Gastroesophageal sphincter (tissue), 4 donors: ENCODE measurements at regions not wholly inside any gene's neighbourhood (a gene's known extent, or its start where the extent isn't known, plus 50 kb on each side); places are given as distances from the start of the nearest gene placed in this dataset.

Source experiments
- ATAC-seq: fragments of 150-250 bp; one replicate; pipeline ENCODE4 v1.9.1; 2016; ENCODE audit warnings: mild to moderate bottlenecking, moderate library complexity
- H3K27ac ChIP-seq, 4 donors: fragments of 200-600 bp; sonication (generic) in 3 of 4; 1 replicate in 3 of 4; 2 replicates in 1 of 4; pipeline ENCODE4 v1.5.1; 2016 to 2019
- H3K27me3 ChIP-seq: fragments of 200-600 bp; sonication (generic); one replicate; pipeline ENCODE4 v1.5.1; 2019
- H3K36me3 ChIP-seq, 2 donors: fragments of 200-600 bp; sonication (generic); one replicate each; pipeline ENCODE4 v1.5.1; 2019; ENCODE audit warnings: control low read depth in 1 of 2
- H3K4me1 ChIP-seq, 3 donors: fragments of 200-600 bp; sonication (generic); 1 replicate in 2 of 3; 2 replicates in 1 of 3; pipeline ENCODE4 v1.5.1; 2016 to 2019; ENCODE audit warnings: control low read depth in 2 of 3
- H3K4me3 ChIP-seq, 2 donors: fragments of 200-600 bp; sonication (generic); one replicate each; pipeline ENCODE4 v1.5.1; 2019; ENCODE audit warnings: mild to moderate bottlenecking in 1 of 2, moderate library complexity in 1 of 2
- H3K9me3 ChIP-seq, 3 donors: fragments of 200-600 bp; sonication (generic); one replicate each; pipeline ENCODE4 v1.5.1; 2017 to 2019; ENCODE audit warnings: control low read depth in 2 of 3
- CTCF ChIP-seq, 4 experiments: fragments of 200-600 bp in 2 of 4; fragments of 450-650 bp in 2 of 4; sonication (generic) in 1 of 4; IDR thresholded peaks; one replicate each; pipeline ENCODE4 v1.5.1; 2017 to 2019; ENCODE audit warnings: antibody characterized with exemption in 4 of 4, mild to moderate bottlenecking in 2 of 4, moderate library complexity in 2 of 4
- EP300 ChIP-seq: sonication (generic); formaldehyde crosslinking; IDR thresholded peaks from one replicate; pipeline ENCODE4 v1.6.1; 2017; ENCODE audit warnings: antibody characterized with exemption, mild to moderate bottlenecking
- POLR2A ChIP-seq, 2 donors: fragments of 450-650 bp; IDR thresholded peaks; one replicate each; pipeline ENCODE4 v1.6.1; 2017; ENCODE audit warnings: antibody characterized with exemption in 2 of 2, mild to moderate bottlenecking in 2 of 2, moderate library complexity in 1 of 2
- POLR2AphosphoS5 ChIP-seq: sonication (generic); formaldehyde crosslinking; IDR thresholded peaks from one replicate; pipeline ENCODE4 v1.6.1; 2017; ENCODE audit warnings: antibody characterized with exemption
- WGBS, 2 donors: methylation state at CpG; one replicate each; pipeline ENCODE4 v1.1.5; 2018; ENCODE audit warnings: low coverage in 1 of 2; 5-methylcytosine and 5-hydroxymethylcytosine counted together

DNA sequence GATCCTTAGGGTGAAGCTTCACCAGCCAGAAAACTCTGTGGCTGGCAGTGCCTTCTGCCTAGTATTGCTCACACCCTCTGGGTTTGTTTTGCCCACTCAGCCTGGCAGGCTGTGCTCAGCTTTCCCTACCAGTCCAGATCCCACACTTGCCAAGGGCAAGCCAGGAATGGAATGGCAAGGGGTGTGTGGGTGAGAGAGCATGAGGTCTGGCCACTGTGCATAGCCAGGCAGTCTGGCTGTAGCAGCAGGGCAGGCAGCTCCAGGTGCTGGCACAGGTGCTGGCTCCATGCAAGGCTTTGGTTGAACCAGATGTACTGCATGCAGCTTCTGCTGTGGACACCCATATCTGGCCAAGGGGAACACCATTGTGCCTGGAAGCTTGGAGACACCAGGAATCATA is 1720.3 kb downstream of the HACE1 start:
- Histone ChIP-seq H3K27ac (no peak overlapping the region), H3K9me3 (no peaks in the 10 kb centered on the region), H3K27me3 (no peaks in the 10 kb centered on the region), H3K4me1 (no peaks in the 10 kb centered on the region), H3K36me3 (no peaks in the 10 kb centered on the region), H3K4me3 (no peak overlapping the region)
- no peak for ATAC-seq
- TF ChIP-seq CTCF (IDR thresholded peaks at IDR 0.05) (no peak), POLR2A (IDR thresholded peaks at IDR 0.05) (no peak), EP300 (no peak), POLR2AphosphoS5 (no peak)

DNA sequence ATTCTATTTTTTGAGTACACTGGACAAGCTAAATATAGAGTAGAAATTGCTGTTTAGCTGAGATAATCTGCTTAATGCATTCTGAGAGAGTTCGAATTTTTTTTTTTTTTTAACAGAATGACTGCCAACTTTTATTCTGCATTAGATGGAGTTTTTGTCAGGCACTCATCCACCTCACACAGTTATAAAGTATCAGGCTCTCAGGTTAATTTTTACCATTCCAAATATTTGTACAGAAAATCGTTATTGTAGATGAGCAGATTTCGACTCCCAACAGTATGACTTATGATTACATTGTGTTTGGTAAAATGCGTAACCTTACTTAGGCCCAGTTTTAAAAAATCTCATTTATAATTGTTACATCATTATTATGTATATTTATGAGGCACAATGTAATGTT is 1731.0 kb downstream of the GRIK2 start:
- Histone ChIP-seq H3K4me3 (no peak overlapping the region), H3K27ac (no peak overlapping the region), H3K27me3 (no peaks in the 10 kb centered on the region), H3K4me1 (no peaks in the 10 kb centered on the region), H3K36me3 (no peaks in the 10 kb centered on the region), H3K9me3 (no peaks in the 10 kb centered on the region)
- TF ChIP-seq CTCF (IDR thresholded peaks at IDR 0.05) (no peak), POLR2A (IDR thresholded peaks at IDR 0.05) (no peak), POLR2AphosphoS5 (no peak), EP300 (no peak)
- WGBS, 2 donors = 76 to 87% methylated on average over 4 of the region's 4 CpGs
- no peak for ATAC-seq

- ATAC-seq = no peak
- Histone ChIP-seq H3K27ac (no peak overlapping the region), H3K36me3 (no peaks in the 10 kb centered on the region), H3K4me3 (no peak overlapping the region), H3K4me1 (no peaks in the 10 kb centered on the region), H3K27me3 (no peaks in the 10 kb centered on the region), H3K9me3 (no peaks in the 10 kb centered on the region)
- TF ChIP-seq CTCF (IDR thresholded peaks at IDR 0.05) (no peak), POLR2AphosphoS5 (no peak), POLR2A (IDR thresholded peaks at IDR 0.05) (no peak), EP300 (no peak)
- WGBS, 2 donors = 24 to 32% methylated on average over 7 to 8 of the region's 10 CpGs
These were observed 1729.5 kb downstream of the GRIK2 start for GRCh38 chr6:103122766-103123601.

GRCh38 chr6:103119056-103119455 is 1725.5 kb downstream of the GRIK2 start:
- 92 to 93% methylated on average over 3 of the region's 3 CpGs for WGBS, 2 donors
- no peak overlapping the region for H3K27ac ChIP-seq
- H3K4me1 ChIP-seq = no peaks in the 10 kb centered on the region
- no peak for ATAC-seq
- TF ChIP-seq EP300 = no peak
- no peak for TF ChIP-seq CTCF (IDR thresholded peaks at IDR 0.05)
- TF ChIP-seq POLR2A (IDR thresholded peaks at IDR 0.05) = no peak
- no peak for TF ChIP-seq POLR2AphosphoS5
- H3K4me3 ChIP-seq = no peak overlapping the region
- no peaks in the 10 kb centered on the region for H3K27me3 ChIP-seq
- H3K9me3 ChIP-seq = no peaks in the 10 kb centered on the region
- H3K36me3 ChIP-seq = no peaks in the 10 kb centered on the region

DNA sequence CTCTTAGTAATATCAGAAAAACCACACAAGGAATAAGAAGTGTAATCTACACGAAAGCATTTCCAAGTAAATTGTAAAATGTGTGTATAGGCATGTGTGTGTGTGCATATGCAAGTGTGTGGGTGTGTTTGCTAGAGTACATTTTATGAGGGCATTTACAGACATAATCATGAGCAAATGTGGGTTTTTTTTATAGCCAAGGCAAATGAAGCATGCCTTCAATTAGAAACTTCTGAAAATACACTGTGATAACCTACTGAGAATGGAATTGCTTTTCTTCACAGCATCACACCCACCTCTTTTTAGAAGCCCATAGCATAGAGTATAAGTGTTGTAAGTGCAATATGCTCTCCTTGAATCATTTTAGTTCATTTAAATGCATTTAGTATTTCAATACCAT is 1721.1 kb downstream of the GRIK2 start:
- no peaks in the 10 kb centered on the region for H3K9me3 ChIP-seq
- no peak for ATAC-seq
- 91 to 94% methylated on average over 1 of the region's 1 CpG for WGBS, 2 donors

More for the DNA sequence above, 1721.1 kb downstream of the GRIK2 start:
- Histone ChIP-seq H3K4me3 (no peak overlapping the region), H3K36me3 (no peaks in the 10 kb centered on the region), H3K4me1 (no peaks in the 10 kb centered on the region), H3K27me3 (no peaks in the 10 kb centered on the region), H3K27ac (no peak overlapping the region)
- TF ChIP-seq POLR2A (IDR thresholded peaks at IDR 0.05) (no peak), CTCF (IDR thresholded peaks at IDR 0.05) (no peak), EP300 (no peak), POLR2AphosphoS5 (no peak)
